IPS DF 4.7 (cell line): ENCODE measurements at regions not wholly inside any gene's neighbourhood (a gene's known extent, or its start where the extent isn't known, plus 50 kb on each side); places are given as distances from the start of the nearest gene placed in this dataset.
"Not testable (repeated sequence)": the region's sequence is repeated elsewhere in the genome, so short reads cannot be mapped to it uniquely, and the experiment has no call there.

Experiments
- DNase-seq: peaks from one replicate; pipeline ENCODE4 v3.0.0-alpha.2; 2013; ENCODE audit warnings: low spot score; ENCODE audit errors: extremely low read depth

DNA sequence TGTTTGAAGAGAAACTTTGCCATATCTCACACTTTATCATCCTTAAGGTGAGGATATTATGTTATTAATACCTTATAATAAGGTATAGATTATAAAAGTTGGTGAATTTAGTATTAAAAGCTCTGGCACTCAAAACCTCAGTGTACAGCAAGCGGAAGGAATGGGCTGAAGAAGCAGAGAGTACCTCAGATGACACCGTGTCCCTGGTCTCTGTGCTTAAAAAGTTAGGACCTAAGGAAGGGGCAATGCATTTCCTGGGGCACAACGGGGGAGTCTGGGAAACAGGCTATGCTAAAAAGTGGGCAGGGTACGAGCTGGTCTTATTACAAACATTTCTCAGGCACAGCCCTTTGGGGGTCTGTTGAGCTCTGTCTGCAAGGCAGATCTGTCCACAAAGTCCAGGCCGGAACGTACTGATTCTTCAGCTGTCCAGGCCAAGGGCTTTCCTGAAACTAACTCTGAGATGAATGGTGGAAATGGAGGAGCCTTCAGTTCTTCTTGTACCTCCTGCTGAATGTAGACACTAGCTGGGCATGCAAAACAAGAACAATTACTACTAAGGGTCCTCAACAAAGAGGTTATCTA, 202.7 kb downstream of the POM121L12 start:
- no peak for DNase-seq

- DNase-seq: not testable (repeated sequence)
These were observed 203.7 kb downstream of the POM121L12 start for GRCh38 chr7:53239151-53239550.

- no peak for DNase-seq
These were observed 210.3 kb downstream of the POM121L12 start for GRCh38 chr7:53245721-53246120.

DNA sequence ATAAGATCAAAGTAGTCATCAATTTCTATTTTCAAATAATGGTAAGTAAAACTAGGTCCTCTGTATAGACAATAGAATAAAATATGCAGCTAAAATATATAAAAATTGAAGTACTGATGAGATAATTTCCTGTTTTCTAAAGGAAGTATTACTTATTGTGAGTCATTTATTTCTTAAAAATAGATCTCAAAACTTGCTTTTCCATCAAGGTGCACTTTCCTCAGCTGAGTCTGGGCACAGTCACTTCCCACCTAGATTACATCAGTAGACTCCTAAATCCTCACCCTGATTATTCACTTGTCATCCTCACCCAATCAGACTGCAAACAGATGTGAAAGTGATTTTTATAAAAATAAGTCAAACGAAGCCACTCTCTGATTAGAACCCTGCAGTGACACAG, 211.5 kb downstream of the POM121L12 start:
- DNase-seq: no peak

DNA sequence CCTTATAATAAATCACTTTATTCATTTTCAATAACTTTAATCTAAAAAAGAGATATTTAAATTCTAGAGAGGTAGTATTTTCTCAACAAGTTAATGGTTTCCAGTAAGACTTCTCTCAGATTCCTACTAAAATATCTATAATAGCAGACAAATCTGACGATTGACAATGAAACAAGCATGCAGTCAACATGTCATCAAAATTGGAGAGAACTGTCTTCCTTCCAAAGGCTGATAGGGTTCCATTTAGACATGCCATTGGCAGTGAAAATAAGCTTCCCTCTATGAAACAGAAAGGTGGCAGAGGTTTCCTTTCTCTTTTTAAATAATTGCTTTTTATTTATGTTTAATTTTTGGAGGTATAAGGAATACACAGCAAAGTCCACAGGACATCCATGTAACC, 217.1 kb downstream of the POM121L12 start:
- no peak for DNase-seq

- DNase-seq: no peak
These were observed 236.6 kb downstream of the POM121L12 start for GRCh38 chr7:53272081-53272480.

GRCh38 chr7:53281312-53281711, 245.9 kb downstream of the POM121L12 start:
- DNase-seq: no peak

DNA sequence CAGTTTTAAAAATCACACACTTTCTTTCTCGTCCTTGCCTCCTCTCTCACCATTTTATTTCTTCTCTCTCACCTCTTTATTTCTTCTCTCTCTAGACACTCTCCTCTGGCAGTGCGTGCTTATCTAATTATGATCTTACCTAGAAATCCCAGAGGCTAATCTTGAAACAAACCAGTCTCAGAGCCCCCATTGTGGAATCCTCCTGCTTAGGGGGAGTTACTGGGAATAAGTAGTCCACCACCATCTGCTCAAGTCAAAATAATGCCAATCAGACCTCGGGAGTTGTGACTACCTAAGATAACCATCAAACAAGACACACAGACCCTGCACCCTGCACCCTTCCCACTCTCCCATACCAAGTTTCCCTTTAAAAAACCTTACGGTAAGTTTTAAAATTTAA, 256.9 kb downstream of the POM121L12 start:
- DNase-seq: no peak

DNA sequence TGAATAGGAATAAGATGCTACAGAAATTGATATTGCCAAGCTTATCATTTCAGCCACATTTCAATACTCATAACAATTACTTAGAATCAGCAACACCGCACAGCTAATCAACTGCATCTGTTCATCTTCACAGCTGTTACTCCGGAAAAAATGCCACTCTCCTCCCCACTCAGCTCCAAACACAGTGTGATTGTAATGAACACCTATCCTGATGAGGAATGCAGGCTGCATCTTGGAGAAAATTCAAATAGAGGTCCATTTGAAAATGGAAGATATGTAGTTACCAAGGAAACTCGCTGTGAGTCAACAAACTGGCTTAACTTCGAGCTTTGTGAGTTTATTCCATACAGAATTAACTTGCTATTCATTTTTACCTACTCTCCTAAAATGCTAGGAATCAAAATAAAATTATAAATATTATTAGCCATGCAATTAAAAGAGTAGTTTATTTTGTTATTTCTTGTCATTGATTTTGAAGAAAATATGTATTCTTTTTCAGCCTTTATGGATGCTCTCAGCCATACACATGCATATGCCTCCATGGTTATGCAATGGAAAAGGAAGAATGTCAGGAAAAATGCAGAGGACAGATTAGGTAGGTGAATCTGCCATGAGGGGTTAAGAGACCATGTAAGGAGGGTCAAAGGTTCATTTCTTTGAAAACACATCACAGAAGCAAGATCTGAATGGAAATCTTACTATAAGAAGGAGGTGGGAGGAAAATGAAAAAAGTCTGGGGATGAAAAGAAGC, 267.2 kb downstream of the POM121L12 start:
- DNase-seq: no peak

DNA sequence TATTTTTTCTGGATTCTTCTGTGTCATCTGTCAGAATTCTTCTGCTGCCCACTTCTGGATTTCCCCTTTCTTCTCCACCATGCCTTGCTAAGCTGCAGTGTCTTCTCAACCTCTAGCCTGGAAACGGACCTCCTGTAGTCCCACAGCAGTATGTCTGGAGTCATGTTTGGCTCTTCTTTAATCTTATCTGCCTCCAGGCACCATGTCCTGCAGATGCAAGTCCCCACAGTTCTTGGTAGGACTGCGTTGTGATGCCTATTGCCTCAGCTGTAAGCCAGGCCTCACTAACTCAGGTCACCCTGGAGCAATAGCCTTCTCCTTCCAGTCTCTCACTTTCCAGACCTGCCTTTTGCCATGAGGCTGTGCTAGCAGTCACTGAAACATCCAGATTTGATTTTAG, 268.3 kb downstream of the POM121L12 start:
- no peak for DNase-seq

DNA sequence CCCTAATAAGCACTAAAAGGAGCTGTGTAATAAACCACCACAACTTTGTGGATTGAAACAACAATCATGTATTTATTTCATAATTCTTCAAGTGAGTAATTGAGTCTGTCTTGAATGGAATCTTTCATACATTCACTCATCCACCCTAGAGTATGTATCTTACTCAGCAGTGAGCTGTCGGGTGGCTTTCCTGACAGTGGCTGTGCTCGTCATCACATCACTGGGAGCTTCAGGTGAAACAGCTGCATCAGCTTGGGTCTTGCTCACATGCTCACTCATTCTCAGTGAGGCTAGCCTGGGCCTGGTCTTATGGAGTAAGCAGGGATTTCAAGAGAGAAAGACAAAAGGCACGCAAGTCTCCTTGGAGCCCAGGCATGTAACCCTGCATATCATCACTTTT, 271.4 kb downstream of the POM121L12 start:
- no peak for DNase-seq

GRCh38 chr7:53311205-53311604, 275.8 kb downstream of the POM121L12 start:
- no peak for DNase-seq

DNA sequence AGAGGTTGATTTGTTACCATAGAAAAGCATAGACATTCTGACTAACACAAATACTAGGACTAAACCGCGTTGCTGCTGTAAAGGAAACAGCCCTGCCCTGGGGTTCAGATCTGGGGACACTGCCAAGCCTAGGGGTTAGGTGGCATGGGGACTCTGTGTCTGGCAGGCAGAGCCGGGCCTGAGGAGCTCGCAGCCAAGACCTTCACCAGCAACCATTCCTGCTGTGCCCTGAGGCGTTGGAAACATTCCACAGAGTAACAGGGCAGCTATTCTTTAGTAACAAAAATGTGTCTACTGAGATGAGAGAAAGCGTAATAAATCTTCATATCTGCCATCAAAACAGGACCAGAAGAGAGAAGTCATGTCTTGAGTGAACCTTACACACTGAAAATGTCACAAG, 280.5 kb downstream of the POM121L12 start:
- no peak for DNase-seq

DNA sequence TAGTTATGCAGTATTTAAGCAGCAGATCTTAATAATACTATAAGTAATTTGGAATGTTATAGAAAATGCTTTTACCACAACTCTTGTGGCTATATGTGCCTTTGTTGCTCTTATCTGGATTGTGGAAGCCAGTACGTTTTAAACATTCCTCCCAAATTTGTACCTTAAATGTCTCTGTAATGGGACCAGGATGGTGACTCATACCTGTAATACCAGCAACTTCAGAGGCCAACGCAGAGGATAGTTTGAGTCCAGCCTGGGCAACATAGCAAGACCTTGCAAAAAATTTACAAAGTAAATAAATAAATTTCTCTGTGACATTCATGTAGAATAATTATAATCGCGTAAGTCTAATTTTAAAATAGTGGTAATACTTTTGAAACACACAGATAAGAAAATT, 283.1 kb downstream of the POM121L12 start:
- DNase-seq: no peak

GRCh38 chr7:53325061-53325460, 289.6 kb downstream of the POM121L12 start:
- DNase-seq: no peak

- DNase-seq: peak; percentile 80
These were observed 291.2 kb downstream of the POM121L12 start for GRCh38 chr7:53326634-53327033.

DNA sequence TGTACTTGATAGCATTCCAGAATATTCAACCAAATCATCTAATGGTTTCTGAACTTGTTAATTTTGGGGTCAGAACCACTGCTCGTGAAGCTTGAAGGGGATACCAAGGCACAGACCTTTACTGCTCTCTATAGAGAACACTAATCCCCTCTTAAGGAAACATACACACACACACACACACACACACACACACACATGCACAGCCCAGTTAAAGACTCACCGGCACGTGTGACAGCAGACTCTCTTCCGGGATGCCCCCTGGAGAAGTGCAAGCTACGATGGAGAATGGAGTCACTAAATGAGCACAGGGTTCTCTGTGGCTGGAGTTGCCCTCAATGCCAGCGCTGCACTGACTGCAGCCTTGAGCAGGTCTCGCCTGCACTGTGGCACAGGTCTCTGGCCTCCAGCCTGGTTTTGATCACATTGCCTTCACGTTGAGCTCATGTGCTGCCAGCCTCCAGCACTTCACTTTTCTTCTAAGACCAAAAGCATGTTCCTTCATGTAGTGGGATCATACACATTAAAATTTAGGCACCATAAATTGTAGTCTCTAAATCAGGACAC, 300.8 kb downstream of the POM121L12 start:
- no peak for DNase-seq

DNA sequence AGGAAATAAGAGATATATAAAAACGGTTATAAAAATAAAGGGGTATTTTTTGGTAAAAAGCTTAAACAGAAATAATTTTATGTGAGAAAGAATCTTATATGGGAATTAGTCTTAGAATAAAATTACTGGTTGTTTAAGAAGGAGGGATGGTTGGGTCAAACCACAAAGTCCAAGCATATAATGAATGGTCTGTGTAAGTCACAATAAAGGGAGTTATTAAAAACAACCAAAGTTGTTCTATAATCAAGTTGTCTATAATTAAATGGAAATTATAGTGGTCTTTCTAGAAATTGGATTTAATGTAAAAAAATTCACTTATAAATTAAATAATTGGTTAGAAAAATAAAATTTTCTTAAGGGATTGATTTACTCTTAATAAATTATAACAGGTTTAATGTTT, 304.8 kb downstream of the POM121L12 start:
- no peak for DNase-seq

DNA sequence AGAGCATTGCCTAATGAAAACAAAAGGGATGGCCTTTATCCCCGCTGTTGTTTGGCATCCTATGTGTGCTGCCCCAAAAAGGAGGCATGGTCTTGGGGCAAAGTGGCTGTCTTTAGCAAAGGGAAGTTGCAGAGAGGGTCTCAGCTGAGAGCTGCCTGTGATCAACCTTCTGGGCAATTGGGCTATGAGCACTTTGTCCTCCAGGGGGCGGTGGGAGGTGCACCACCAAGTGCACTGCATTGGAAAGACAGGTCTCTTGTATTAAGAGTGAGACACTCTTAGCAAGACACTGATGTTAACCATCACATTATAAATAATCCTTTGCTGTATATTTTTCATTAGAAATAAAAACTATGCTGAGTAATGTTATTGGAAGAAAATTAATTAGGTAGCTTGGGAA, 314.8 kb downstream of the POM121L12 start:
- DNase-seq: peak; percentile 36

GRCh38 chr7:53351681-53352080, 316.2 kb downstream of the POM121L12 start:
- DNase-seq: no peak

DNA sequence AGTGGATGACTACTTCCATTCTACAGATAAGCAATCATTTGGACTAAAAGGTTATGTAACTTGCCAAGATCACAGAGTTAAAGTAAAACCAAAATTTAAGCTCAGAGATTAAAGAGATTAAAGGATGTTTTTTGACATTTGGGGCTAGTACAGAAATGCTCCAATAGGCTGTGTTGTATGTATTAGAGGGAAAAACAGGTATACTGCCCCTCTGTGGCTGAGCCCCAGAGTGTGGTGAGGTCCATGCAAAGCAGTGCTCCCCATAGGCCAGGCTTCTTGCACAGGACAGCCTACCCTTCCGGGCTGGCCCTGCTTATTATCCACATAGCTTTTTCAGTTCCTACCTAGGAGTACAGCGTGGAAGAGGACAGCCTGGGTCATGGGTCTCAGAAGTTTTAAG, 322.8 kb downstream of the POM121L12 start:
- DNase-seq: no peak

DNA sequence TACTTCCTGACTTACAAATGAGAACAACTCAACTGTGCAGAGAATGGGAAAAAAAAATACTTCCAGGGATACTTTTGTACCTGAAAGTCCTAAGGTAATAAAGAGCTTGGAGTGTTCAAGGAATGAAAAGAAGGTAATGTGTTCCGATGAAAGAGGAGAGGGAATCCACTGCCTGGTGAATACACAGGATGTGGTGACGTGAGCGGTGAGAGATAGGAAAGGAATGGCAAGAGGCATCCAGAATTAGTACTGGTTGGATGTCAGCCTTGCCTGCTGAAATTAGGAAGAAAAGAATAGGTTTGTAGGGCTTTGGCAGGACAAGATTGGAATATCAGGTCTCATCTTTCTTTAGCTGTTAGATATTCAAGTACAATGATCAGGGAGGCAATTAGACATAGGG, 347.7 kb downstream of the POM121L12 start:
- no peak for DNase-seq

GRCh38 chr7:53385239-53385638, 349.8 kb downstream of the POM121L12 start:
- DNase-seq: not testable (repeated sequence)
